HG02588 (cell line): ENCODE measurements at regions not wholly inside any gene's neighbourhood (a gene's known extent, or its start where the extent isn't known, plus 50 kb on each side); places are given as distances from the start of the nearest gene placed in this dataset.

ENCODE experiments used
- ATAC-seq: cut with Tn5 transposase; IDR thresholded peaks from one replicate; pipeline ENCODE4 v1.9.1; 2021; ENCODE audit warnings: mild to moderate bottlenecking, moderate library complexity; ENCODE audit not compliant: unreplicated experiment

DNA sequence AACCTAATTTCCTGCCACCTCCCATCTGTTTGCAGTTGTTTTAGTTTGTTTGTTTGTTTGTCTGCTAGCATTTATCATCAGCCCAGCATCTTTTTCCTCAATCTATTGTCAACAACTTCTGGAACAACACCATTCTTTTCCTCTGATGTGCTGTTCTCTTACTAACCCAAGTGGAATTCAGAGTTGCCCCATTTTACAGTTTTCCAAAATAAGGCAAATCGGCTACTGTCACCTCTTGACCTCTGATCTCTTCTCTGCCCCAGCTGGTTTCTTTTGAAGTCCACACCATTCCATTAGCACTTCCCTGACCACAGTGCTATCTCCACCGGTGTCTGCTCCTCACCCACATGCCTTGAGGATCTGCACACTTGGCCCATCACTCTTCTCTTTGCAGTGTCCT is 102.4 kb downstream of the EFNB2 start:
- ATAC-seq = no peak

DNA sequence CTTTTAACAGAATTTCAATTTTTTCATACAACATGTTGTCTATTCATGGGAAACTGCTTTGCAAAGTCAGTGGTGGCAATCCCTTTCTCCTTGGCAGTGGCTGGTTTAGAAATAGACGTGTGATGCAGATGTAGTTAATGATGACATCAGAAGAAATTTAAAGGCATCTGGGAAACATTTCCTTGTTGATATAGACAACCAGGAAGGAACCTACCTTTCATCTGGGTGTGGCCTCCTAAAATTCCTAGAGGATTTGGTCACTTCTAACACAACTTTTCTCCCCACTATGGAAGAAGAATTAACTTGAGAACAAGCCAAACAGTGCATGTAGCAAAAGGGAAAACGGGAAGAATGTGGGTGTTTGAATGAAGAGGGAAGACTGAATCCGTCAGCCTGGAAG is 102.8 kb downstream of the EFNB2 start:
- no peak for ATAC-seq

DNA sequence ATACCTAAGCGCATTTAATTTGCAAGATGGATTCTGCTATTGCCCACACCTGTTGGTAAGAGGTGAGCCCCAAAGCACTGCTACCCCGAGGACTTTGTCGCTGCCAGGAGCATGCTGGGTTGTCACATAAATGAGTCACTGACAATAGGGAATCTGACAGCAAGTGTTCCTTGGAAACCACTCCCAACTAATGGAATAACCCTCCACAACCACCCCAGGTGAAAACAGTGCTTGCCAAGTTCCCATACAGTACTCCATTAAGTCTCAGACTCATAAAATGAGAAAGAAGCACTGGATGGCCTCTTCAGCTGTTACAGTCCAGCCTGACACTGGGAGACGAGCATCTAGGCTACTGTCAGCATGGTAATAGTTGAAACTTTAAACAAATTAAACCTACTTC is 108.6 kb downstream of the EFNB2 start:
- no peak for ATAC-seq

DNA sequence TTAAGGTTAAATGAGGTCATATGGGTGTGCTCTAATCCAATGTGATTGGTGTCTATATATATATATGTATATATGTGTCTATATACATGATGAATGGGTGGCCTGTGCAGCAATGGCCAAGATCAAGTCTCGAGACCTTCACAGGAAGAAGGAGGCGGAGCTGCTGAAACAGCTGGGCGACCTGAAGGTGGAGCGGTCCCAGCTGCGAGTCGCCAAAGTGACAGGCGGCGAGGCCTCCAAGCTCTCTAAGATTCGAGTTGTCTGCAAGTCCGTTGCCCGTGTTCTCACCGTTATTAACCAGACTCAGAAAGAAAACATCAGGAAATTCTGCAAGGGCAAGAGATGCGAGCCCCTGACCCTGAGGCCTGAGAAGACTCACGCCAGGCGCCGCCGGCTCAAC is 109.8 kb downstream of the EFNB2 start:
- no peak for ATAC-seq

DNA sequence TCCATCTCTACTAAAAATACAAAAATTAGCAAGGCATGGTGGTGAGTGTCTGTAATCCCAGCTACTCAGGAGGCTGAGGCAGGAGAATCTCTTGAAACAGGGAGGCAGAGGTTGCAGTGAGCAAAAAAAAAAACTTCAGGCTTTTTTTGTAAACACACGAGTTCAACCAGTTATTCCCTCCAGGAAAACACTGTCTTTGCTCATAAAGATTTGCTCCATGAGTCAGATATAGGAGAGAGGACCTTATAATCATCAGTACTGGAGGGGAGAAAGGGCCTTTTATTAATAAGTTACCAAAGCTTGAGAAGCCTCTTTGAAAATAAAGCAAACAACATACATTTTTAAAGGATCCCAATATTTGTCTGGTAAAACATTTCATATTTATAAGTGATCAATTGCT is 110.7 kb downstream of the EFNB2 start:
- no peak for ATAC-seq

GRCh38 chr13:106423530-106423929 is 111.9 kb downstream of the EFNB2 start:
- peak; percentile 73 for ATAC-seq

- no peak for ATAC-seq
Observed at GRCh38 chr13:106418556-106418955, 116.9 kb downstream of the EFNB2 start.

- no peak for ATAC-seq
Observed at GRCh38 chr13:106417467-106418110, 117.9 kb downstream of the EFNB2 start.

DNA sequence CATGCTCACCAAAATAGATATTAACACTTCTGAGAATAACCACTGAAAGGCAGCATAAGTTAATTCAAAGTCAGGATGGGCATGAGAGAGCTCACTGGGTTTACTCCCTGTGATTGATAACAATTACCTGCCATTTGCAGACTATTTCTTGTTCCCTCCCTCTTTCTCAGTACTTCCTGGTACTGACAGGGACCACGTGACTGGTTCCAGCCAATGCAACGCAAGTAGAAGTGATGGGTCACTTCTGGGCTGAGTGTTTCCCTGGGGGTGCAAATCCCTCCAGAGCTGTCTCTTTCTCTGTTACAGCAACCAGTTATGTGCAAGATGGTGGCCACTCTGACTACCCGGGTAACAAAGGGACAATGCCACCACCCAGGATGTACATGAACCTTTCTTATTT is 118.8 kb downstream of the EFNB2 start:
- ATAC-seq = no peak

- no peak for ATAC-seq
Observed at GRCh38 chr13:106415971-106416370, 119.5 kb downstream of the EFNB2 start.

DNA sequence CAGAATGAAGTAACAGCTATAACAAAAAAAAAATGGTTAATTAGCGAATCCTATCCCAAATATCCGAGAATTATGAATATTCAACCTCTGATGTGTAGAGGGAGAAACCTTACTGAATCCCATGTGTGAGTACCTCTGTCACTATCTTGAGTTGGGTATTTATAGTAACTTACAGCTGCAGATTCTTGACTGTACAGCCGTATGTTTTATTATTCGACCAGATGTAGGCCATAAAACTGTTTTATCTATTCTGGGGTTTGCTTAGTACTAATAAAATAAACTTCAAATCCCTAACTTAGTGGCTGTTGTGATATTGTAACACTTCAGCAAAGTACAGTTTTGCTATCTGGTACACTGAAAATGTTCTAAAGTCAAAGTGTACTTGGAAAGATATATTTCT is 120.0 kb downstream of the EFNB2 start:
- ATAC-seq = no peak

GRCh38 chr13:106407338-106407737 is 128.1 kb downstream of the EFNB2 start:
- ATAC-seq = no peak

- ATAC-seq = no peak
Observed at GRCh38 chr13:106405731-106406130, 129.7 kb downstream of the EFNB2 start.

DNA sequence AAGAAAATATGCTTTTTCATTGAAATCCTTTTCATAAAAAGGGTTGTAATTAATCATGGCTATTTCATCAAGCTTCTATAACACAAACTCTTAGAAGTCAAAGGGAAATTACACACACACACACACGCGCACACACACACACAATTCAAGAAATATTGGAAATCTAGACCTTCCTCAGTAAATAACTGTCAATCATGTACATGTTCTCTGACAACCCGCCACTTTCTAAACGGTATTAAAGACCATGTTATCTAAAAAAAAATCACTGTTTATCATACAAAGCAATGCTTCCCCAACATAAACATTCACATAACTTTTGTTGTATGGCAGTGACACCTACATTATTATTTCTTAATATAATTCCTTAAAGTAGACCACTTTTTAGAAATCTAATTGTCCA is 132.2 kb downstream of the EFNB2 start:
- no peak for ATAC-seq

DNA sequence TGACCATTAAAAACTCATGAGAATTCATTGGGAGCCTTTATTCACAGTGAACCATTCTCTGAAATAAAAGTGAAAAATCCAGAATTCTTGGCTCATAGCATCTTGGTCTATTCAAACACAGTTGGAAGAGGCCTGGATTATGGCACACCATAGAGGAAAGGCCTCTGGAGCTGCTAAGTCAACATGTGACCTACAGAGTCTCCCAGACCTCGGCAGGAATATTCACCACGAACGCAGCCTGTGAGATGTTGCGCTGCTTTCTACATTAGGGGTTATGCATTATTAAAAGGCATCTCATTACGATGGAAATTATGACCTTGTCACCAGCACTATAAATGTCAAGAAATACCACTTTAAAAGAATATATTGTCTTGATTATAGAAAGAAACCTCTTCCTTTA is 132.6 kb downstream of the EFNB2 start:
- no peak for ATAC-seq

- ATAC-seq = no peak
Observed at GRCh38 chr13:106401081-106401480, 134.4 kb downstream of the EFNB2 start.

DNA sequence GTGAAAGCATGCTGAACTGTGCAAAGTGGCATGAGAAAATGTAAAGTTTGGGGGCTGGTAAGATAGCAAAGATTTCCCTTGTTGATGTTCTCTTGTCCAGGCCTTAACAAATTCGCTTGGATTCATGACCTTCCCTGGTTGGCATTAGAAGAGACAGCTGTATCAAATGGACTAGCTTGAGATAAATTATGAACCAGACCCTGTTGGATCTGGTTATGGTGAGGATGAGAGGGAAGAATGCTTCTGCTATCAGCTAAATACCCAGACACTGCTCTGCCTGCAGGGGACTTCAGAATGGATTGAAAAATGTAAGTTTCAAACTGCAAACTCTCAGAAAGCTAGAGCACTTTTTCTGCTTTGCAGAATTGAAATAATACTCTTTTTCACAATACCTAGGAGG is 135.2 kb downstream of the EFNB2 start:
- ATAC-seq = no peak

DNA sequence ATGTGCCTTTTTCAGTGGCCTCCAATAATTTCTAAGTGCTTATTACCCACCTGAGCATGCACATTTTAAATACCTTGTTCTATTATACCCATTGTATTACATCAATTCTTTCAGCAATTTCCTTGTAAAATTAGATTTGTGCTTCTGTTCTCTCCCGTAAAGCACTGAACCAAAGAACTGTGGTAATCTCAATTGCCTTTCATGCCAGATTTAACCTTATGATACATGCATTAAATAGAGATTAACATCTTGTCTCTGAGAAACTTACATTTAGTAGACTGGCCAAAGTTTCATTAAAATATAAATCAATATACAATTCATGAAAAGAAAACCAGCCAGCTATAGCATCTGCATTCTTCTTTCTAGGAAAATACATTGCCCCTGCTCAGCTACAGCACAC is 137.2 kb downstream of the EFNB2 start:
- ATAC-seq = no peak

DNA sequence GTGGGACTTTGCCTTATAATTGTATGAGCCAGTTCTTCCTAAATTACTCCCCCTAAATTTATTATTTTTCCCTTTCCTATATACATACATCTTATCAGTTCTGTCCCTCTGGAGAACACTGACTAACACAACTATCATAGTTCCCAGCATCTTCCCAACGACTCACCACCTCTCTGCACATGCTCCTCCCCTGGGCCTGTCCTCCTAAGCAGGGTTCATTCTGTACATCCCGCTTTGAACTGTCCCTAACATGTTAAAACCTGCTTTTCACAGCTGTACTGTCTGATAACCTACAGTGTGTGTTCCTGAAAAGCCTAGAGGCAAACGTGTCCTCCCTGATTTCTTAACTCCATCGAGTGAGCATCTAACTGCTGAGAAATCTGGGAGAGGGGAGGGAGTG is 141.7 kb downstream of the EFNB2 start:
- ATAC-seq = no peak

- ATAC-seq = no peak
Observed at GRCh38 chr13:106391681-106392080, 143.8 kb downstream of the EFNB2 start.

DNA sequence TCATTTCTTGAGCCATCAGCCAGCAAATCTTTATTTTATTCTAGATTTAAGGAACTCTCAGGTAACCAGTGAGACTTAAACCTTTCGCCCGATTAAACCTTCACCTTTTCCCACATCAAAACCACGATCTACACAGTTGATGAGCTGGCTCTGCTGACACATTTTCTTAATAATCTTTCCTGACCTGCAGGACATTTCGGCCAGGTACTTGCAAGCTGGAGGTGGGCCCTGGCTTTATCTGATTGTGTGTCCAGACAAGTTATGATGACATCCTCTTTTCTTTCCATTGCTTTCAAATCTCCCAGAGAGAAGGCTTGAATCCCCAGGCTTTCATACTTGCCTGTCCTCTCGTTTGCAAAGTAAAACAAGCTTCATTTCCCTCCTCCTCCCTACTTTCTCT is 144.2 kb downstream of the EFNB2 start:
- no peak for ATAC-seq

GRCh38 chr13:106390367-106390766 is 145.1 kb downstream of the EFNB2 start:
- ATAC-seq = no peak

- ATAC-seq = no peak
Observed at GRCh38 chr13:106385654-106386053, 149.8 kb downstream of the EFNB2 start.
